NCI-H1436 (cell line): ENCODE measurements at regions not wholly inside any gene's neighbourhood (a gene's known extent, or its start where the extent isn't known, plus 50 kb on each side); places are given as distances from the start of the nearest gene placed in this dataset.
"Not testable (repeated sequence)": the region's sequence is repeated elsewhere in the genome, so short reads cannot be mapped to it uniquely, and the experiment has no call there.

Source experiments
- DNase-seq: peaks from one replicate; lab custom pipeline; 2025; lab: John Stamatoyannopoulos, UW

DNA sequence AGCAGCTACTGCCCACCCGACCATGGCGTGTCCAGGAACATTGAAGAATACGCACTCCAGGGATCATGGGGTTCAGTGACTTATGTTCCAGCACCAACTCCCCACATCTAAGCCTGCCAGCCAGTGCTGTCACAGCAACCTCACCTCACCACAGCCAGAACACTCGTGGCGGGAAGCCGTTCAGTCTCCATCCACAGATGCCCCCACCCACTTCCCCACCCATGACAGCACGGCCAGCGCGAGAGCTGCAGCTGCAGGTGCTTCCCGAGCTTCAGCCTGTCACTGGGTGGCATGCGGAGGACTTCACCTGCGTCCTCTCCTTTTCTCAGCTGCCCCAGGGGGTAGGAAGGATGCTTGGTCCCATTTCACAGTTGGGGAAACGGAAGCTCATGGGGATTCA lies 50.3 kb downstream of the RBFOX3 start:
- DNase-seq: no peak

DNA sequence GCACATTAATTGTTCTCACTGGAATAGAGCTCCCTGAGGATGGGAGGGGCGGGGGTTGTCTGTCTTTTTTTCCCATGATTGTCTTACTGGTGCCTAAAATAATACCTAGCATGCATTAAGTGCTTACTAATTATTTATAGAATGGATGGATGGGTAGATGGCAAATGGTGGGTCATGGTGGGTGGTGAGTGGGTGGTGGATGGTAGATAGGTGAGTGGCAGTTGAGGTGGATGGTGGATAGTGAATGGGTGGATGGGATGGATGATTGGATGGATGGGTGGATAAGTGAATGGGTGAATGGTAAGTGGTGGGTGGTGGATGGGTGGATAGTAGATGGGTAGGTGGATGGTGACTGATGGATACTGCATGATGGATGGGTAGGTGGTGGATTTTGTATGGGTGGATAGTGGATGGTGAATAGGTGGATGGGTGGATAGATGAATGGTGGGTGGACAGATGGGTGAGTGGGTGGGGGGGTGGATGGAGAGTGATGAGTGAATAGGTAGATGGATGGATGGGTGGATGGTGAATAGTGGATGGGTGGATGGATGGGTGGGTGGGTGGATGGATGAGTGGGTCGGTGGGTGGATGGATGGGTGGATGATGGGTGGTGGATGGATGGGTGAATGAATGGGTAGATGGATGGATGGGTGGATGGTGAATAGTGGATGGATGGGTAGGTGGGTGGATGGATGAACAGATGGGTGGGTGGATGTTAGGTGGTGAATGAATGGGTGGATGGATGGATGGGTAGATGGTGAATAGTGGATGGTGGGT lies 51.6 kb downstream of the RBFOX3 start:
- DNase-seq: no peak

DNA sequence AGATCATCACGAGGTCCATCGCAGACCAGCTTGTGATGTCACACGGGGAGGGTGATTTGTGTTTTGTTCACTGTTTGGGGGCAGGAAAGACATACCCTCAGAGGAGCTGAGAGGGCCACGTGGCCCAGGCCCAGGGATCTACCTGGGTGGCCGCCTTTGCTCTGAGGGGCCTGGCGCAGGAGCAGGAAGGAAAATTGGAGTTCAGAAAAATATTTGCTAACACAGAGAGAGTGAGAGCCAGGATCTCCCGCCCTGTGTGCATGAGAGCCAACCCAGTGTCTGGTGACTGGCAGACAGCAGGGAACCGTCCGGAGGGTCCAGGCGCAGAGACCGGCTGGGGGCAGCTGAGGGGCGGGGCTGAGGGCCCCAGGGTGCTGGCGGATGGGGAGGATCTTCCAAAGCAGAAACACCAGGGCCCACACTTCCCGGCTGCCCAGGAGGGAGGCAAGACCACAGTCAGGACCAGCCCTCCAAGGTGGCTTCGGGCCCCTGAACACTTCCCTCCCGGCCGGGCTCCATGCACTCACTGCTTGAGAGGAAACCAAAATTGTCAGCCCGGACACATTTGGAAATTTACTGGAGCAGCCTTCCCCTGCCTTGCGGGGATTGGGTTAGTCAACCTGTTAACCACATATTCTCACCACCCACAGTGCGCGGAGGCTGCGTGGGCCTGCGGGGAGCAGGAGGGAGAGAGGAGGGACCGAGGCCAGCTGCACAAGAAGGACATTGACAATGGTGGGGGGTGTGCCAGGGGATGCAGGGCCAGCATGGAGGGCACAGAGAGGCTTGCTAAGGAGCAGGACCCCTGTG lies 52.6 kb downstream of the RBFOX3 start:
- no peak for DNase-seq

DNA sequence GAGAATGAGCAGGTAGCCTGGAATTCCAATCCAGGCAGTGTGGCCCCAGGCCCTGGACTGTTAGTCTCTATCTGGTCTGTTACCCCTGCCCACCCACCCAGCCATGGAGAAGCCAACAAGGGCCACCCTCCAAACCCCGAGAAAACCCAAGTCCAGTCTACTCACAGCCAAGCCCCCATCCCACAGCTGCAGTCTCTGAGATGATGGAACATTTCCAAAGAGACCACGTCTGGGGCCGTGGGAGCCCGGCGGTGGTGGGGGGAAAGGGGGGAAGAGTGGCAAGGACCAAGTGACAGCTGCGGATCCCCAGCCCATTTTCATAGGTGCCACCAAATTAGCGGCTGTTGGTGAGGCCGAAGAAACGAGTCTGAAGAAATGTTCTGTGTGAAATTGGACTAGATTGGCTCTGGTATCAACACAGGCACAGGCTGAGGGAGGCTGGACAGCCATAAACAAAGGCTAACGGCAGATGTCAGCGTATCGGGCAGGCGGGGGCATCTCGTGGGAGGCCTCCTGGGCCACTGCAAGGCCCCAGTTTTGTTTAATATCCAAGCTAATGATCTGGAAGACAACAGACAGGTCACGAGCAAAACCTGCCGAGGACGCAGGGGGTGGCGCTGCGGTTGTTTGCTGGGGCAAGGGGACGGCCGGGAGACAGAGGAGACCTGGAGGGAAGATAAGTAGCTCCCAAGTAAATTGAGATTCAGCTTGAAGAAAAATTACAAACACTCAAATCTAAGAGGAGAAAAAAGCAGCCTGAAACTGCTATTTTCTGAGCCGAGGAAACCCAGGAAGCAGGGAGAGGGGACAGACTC lies 53.4 kb downstream of the RBFOX3 start:
- no peak for DNase-seq

DNA sequence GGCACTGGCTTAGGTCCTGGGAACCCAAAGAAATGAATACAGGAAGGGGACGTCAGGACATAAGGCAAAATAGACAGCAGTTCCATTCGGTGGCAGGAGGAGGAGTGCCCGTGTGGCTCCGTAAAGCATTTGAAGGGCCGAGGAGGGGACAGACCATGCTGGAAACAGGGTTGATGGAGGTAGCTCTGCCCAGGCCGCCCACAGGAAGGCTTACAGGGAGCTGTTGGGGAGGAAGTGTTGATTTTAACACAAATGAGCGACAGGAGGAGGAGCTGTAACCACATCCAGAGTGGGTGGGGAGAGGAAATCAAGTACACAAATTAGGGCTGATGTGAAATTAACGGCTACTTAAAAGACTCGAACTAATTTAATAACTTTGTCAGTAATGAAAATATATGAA lies 54.6 kb downstream of the RBFOX3 start:
- no peak for DNase-seq

DNA sequence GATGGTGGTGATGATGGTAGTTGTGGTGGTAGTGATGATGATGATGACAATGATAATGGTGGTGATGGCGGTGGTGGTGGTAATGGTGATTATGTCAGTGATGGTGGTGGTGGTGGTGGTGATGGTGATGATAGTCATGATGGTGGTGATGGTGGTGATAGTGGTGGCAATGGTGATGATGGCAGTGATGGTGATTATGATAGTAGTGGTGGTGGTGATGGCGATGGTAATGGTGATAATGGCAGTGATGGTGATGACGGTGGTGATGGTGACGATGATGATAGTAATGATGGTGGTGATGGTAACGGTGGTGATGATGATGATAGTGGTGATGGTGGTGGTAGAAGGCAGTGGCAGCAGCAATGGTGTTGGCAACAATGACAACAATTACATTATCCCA lies 55.3 kb downstream of the RBFOX3 start:
- no peak for DNase-seq

DNA sequence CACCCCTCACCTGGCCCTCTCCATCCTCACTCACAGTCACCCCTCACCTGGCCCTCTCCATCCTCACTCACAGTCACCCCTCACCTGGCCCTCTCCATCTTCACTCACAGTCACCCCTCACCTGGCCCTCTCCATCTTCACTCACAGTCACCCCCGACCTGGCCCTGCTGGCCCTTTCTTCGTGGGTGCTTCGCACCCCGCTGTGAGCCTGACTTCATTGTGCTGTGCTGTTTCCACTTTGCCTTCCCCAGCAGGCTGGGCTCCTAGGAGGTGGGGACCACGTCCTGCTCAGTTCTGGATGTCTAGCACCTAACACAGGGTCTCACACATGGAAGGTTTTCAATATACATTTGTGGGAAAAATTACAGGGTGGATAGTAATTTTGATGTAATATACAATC lies 56.5 kb downstream of the RBFOX3 start:
- DNase-seq: not testable (repeated sequence)

DNA sequence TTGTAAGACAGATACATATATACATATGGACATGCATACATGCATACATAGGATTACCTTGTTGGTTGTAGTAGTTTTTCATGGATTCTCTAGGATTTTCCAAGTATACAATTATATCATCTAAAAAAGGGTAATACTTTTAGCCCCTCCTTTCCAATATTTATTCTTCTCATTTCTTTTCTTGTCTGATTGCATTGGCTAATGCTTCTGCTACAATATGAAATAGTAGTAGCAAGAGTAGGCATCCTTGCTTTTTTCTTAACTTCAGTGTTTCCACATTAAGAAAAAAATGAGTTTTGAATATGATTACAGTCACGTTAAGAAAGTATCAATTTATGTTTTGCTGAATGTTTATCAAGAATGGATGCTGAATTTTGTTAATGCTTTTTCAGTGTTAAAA lies 58.0 kb downstream of the RBFOX3 start:
- no peak for DNase-seq

DNA sequence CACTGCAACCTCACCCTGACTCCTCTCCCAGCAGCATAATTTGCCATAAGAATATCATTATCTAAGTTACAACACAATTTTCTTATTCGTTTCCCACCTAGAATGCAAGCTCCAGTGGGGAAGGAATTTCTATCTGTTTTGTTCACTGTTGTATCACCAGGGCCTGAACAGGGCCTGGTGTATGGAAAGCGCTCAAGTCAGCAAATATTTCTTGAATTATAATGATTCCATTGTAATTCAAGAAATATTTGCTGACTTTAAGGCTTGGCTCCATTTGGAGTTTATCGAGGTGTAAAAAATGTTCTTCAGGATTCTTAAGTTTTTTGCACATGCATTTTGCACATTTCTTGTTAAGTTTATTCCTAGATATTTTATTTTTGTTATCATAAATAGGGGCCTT lies 58.4 kb downstream of the RBFOX3 start:
- DNase-seq: no peak

DNA sequence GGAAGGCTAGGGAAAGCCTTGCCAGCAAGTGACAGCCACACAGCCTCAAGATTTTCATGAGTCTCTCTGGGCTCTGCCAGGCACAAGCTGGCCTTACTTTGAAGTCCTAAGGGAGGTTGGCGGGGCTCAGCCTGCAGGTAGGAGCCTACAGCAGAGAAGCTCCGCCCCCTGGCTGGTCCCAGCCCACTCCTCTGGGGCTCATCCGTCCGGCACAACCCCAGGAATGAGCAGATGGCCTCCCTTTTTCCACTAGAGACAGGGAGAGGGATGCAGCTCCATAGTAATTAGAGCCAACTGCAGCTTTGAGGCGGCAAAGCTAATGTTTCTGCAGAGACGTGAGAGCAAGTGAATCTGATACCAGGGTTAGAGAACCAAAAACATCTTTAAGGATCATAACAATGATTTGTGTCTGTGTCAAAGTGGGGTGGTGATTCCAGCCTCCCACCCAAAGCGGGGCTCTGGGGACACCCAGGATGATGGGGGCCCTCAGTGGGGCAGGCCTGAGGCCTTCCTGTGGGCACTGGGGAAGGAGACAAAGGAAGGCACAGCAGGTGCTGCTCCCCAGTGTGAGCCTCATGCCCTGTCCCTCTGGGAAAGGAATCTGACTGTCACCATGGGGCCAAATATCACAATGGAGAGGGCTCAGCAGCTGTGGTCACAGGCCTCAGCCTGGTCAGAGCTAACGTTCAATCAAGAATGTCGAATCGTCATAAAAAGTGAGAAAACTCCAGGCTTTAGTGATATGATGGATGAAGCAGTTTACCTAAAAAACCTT lies 61.5 kb downstream of the RBFOX3 start:
- no peak for DNase-seq

DNA sequence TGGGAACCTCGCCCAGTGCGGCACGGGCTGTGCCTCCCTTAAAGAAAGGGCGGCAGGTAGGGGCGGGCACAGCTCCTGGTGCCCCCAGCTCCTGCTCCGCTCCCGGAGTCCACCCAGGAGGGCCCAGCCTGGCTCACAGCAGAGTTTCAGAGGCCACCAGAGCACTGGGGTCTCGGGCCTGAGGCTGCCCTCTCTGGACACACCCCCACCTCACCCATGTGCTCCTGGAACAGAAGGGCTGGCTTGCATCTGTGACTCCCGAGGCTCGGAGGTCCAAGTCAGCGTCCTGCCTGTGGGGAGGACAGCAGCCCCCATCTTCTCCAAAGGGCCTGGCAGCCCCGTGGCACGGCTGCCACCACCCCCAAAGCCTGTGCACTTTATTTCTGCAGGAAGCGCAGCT lies 62.7 kb downstream of the RBFOX3 start:
- no peak for DNase-seq

DNA sequence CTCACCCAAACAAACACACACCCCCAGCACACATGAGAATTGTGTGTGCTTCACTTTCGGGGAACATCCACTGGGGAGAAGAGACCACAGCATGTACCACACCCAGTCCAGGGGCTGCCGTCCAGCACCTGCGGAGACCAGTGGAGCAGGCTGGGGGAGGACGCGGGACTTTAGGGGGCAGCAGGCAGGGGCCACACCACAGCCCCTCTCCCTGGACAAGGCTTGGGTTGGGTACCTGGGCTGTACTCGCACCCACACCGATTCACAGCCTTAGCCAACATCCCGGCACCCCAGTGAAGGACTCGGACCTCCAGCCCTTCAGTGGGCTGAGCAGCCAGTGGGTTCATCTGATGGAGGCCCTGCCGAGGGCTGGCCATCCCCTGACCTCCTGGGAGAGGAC lies 63.3 kb downstream of the RBFOX3 start:
- no peak for DNase-seq

DNA sequence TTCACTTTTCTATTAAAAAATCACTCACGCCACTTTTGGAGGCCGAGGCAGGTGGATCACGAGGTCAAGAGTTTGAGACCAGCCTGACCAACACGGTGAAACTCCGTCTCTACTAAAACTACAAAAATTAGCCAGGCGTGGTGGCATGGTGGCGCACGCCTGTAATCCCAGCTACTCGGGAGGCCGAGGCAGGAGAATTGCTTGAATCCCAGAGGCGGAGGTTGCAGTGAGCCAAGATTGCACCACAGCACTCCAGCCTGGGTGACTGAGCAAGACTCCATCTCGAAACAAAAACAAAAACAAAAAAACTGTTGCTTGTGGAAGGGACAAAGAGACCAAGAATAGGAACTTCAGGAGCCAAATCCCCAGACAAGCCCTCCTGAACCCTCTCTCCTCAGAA lies 63.7 kb downstream of the RBFOX3 start:
- not testable (repeated sequence) for DNase-seq

DNA sequence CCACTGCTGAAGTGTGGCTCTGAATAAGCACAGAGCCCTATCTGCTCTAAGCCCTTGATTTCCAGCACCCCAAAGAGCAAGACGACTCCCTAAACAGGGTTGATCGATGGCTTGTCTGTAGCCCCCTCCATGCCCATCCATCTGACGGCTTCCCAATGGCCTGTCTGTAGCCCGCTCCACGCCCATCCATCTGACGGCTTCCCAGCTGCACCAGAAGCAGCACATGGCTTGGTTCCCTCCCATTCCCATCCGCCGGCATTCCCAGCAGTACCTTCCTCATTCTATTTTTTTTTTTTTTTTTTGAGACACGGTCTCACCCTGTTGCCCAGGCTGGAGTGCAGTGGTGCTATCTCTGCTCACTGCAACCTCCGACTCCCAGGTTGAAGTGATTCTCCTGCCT lies 64.5 kb downstream of the RBFOX3 start:
- no peak for DNase-seq

DNA sequence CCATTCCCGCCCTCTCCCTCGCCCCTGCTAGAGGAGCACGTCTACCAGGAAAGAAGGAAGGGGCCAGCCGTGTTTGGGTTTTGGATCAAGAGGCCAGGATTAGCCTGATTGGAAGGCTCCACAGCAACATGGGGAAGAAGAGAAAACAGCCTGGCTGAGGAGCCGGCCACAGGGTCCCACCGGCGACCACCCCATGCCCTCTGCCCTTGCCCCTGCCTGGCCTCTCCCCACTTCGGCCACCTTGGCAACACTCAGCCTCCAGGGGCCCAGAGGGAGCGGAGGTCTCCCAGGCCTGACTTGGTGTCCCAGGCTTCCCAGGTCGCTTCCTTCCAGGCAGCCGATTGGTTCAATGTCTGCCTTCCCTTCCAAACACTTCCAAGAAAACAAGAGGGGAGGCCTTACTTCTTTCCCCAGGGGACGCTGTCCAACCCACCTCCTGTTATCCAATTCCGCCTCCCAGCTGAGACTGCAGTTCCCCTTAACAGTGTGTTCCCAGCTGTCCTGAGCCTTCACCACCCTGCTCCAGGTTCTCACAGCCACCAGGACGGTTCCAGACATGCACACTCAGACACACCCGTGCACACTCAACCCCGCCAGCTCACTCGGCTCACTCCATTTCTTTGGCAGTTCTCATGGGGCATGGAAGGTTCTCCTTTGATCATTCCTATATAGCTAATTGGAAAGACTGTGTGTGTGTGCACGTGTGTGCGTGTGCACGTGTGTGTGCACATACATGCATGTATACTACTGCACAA lies 65.4 kb downstream of the RBFOX3 start:
- no peak for DNase-seq

DNA sequence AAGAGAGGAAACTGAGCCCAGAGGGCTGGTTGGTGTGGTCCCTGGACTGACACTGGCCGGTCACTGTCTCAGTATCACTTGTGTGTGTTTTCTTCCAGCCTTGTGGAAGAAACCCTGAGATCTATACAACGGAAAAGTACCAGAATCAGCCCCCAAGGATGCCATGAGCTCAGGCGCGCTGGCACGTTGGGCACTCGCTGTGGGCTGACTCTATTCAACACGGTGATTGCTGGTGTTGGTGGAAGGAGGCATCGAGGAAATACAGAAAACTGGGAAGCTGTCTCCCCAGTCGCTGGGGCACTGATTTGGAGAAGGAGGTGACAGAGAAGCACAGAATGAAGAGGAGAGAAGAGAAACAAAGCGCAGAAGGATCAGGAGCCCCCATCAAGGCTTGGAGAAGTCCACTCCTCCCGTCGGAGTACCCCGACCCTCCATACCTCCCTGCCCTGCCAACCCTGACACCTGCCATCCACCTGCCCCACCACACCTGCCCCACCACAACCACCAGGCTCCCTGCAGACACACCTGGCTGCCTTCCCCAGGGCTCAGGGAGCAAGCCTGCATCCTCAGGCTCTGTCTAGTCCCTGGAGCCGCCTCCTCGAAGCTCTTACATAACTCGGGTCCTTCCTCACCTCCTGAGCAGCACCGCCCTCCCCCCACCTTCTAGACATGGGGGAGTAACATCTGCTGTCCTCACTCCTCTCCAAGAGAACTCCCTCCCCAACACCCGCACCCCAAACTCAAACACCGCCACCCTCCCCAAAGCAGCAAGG lies 66.5 kb downstream of the RBFOX3 start:
- DNase-seq: no peak

DNA sequence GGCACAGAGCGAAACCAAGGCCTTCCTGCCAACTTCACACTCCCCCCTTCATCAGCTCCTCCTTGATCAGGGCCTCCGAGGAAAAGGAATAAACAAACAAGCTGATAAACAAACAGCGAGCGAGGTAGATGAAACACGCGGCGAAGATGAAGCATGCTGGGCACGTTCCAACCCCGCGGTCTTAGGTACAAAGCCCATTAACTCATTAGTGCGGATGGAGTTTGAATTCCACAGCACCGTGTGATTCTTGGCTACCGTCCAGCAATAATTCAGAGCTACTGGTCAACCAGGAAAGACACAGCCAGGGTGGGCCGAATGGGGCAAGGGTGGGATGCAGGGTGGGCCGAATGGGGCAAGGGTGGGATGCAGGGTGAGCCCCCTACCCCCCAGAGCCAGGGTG lies 67.3 kb downstream of the RBFOX3 start:
- DNase-seq: no peak

DNA sequence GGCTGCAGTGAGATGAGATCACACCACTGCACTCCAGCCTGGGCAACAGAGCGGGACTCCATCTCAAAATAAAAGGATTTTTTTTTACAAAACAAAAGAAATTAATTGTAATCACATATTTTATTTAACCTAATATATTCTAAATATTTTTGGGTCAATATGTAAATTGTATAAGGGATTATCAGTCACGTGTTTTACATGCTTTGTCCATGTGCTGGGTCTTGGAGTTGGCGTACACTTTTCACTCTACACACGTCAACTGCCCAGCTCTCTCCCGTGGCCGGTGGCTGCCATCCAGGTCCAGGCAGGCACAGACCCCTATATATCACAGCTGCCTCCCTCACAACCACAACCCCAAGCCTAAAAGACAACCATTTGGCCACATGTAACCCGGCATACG lies 68.1 kb downstream of the RBFOX3 start:
- DNase-seq: no peak

DNA sequence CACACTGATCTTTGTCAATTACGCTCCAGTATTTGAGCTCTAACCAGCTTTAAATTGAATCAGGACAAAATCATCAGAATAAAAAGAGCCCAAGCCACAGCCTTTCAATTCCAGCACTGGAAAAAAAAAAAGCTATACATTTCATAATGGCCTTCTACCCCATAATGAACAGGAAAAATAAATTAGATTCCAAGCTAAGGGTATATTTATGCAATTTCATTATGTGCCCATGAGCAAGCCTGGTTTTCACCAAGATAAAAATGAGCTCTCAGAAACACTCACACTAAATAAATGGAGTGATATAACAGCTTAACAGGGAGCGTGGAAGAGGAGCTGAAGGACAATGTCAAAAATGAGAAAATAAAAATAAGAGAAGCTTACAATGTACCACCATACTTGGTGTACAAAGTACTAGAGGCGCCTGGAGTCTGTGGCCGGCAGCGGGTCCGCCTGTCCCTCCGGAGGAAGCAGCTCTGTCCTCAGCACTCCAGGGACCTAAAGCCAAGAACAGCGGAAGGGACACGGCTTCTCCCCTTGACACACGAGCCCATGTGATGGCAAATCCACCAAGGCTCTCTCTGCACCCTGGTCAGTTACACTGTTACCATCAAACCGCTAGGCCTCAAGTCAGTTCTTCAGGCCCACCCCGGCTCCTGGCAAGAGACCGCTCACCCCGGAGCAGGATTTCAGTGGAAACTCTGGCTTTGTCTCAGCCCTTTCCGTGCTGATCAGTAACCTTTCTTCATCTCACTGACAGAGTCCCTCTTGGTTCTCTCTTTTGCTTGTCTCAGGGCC lies 69.6 kb downstream of the RBFOX3 start:
- DNase-seq: no peak
